HL-60 (cell line): ENCODE measurements at regions not wholly inside any gene's neighbourhood (a gene's known extent, or its start where the extent isn't known, plus 50 kb on each side); places are given as distances from the start of the nearest gene placed in this dataset.

Experiments
- DNase-seq, 2 experiments: peaks; one replicate each; pipeline ENCODE4 v3.0.0-alpha.2; 2010 to 2020; ENCODE audit warnings: low read depth in 1 of 2, low spot score in 1 of 2
- H3K27ac ChIP-seq: fragments of 250-450 bp; sonication (Bioruptor Pico); replicated peaks from 2 replicates; pipeline ENCODE4 v1.5.1; 2020; ENCODE audit warnings: mild to moderate bottlenecking, moderate library complexity
- H3K27me3 ChIP-seq: fragments of 250-450 bp; sonication (Bioruptor Pico); 2 replicates; pipeline ENCODE4 v1.5.1; 2021; ENCODE audit warnings: mild to moderate bottlenecking, moderate library complexity; ENCODE audit not compliant: insufficient read depth, poor library complexity, severe bottlenecking
- H3K4me3 ChIP-seq: replicated peaks from 2 replicates; pipeline ENCODE4 v1.5.1; 2011; ENCODE audit warnings: mild to moderate bottlenecking, control low read depth, low read length; ENCODE audit not compliant: insufficient read depth
- GABPA ChIP-seq: IDR thresholded peaks from 2 replicates; pipeline ENCODE4 v1.6.1; 2012; ENCODE audit warnings: low read depth
- POLR2AphosphoS5 ChIP-seq: IDR thresholded peaks from 2 replicates; pipeline ENCODE4 v1.6.1; 2012; ENCODE audit warnings: low read depth
- SPI1 ChIP-seq: IDR thresholded peaks from 2 replicates; pipeline ENCODE4 v1.6.1; 2012; ENCODE audit warnings: low read depth, mild to moderate bottlenecking, borderline replicate concordance
- TF ChIP-seq, protein P1 (sequence below): IDR thresholded peaks from 2 replicates; pipeline ENCODE4 v1.6.1; 2012; ENCODE audit warnings: low read depth; ENCODE audit not compliant: insufficient replicate concordance
- TF ChIP-seq, protein P2 (sequence below): IDR thresholded peaks from one replicate; pipeline ENCODE4 v1.5.1; 2011; ENCODE audit warnings: low read length, control low read depth, inconsistent platforms; ENCODE audit not compliant: insufficient read depth

DNA sequence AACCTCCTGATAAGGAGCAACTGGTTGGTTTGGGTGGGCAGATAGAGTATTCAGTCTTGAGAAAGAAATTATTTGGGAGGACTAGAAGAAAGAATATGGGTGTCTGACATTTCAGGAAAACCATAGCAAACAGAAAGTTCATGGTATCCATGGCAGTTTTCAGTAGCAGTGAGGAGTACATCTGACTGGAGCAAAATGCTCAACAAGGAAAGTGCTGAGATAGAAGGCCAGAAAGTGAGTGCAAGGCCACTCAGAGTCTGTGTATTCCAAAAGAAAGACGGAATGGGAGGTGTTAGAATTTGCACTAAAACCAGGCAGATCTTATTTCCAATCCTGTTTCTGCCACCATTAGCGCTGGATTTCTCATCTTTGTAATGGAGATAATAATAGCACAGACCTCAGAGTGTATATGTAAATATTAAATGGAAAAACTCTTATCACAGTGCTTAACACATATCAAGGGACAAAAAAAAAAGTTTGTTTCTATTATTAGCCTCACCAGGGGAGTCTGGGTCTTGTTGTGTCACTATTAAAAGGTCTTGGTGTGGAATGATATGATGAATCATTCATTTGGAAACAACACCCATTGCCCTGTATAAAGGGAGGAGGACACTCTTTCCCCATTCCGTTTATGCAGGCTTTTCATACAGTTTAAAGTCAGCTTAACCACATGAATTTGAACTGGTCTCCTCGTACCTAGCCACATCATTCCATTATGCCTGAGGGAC lies 349.8 kb downstream of the IPO8 start:
- Histone ChIP-seq H3K27me3 (no peaks in the 10 kb centered on the region), H3K27ac (no peak overlapping the region), H3K4me3 (no peak overlapping the region)
- DNase-seq = no peak
- TF ChIP-seq SPI1 (no peak), POLR2AphosphoS5 (no peak), GABPA (no peak)
- TF ChIP-seq, protein P1, sequence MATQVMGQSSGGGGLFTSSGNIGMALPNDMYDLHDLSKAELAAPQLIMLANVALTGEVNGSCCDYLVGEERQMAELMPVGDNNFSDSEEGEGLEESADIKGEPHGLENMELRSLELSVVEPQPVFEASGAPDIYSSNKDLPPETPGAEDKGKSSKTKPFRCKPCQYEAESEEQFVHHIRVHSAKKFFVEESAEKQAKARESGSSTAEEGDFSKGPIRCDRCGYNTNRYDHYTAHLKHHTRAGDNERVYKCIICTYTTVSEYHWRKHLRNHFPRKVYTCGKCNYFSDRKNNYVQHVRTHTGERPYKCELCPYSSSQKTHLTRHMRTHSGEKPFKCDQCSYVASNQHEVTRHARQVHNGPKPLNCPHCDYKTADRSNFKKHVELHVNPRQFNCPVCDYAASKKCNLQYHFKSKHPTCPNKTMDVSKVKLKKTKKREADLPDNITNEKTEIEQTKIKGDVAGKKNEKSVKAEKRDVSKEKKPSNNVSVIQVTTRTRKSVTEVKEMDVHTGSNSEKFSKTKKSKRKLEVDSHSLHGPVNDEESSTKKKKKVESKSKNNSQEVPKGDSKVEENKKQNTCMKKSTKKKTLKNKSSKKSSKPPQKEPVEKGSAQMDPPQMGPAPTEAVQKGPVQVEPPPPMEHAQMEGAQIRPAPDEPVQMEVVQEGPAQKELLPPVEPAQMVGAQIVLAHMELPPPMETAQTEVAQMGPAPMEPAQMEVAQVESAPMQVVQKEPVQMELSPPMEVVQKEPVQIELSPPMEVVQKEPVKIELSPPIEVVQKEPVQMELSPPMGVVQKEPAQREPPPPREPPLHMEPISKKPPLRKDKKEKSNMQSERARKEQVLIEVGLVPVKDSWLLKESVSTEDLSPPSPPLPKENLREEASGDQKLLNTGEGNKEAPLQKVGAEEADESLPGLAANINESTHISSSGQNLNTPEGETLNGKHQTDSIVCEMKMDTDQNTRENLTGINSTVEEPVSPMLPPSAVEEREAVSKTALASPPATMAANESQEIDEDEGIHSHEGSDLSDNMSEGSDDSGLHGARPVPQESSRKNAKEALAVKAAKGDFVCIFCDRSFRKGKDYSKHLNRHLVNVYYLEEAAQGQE = no peak
- TF ChIP-seq, protein P2, sequence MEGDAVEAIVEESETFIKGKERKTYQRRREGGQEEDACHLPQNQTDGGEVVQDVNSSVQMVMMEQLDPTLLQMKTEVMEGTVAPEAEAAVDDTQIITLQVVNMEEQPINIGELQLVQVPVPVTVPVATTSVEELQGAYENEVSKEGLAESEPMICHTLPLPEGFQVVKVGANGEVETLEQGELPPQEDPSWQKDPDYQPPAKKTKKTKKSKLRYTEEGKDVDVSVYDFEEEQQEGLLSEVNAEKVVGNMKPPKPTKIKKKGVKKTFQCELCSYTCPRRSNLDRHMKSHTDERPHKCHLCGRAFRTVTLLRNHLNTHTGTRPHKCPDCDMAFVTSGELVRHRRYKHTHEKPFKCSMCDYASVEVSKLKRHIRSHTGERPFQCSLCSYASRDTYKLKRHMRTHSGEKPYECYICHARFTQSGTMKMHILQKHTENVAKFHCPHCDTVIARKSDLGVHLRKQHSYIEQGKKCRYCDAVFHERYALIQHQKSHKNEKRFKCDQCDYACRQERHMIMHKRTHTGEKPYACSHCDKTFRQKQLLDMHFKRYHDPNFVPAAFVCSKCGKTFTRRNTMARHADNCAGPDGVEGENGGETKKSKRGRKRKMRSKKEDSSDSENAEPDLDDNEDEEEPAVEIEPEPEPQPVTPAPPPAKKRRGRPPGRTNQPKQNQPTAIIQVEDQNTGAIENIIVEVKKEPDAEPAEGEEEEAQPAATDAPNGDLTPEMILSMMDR = no peak

GRCh38 chr12:30330565-30330964 lies 365.1 kb downstream of the IPO8 start:
- no peak for DNase-seq
- Histone ChIP-seq H3K27me3 (no peaks in the 10 kb centered on the region), H3K4me3 (no peak overlapping the region), H3K27ac (no peak overlapping the region)
- TF ChIP-seq POLR2AphosphoS5 (no peak), SPI1 (no peak), GABPA (no peak)
- TF ChIP-seq, protein P2 = no peak
- TF ChIP-seq, protein P1 = no peak

GRCh38 chr12:30329281-30329680 lies 366.4 kb downstream of the IPO8 start:
- no peak overlapping the region for H3K27ac ChIP-seq
- TF ChIP-seq SPI1 (no peak), POLR2AphosphoS5 (no peak), GABPA (no peak)
- TF ChIP-seq, protein P2 = no peak
- no peak for DNase-seq
- H3K27me3 ChIP-seq = no peaks in the 10 kb centered on the region
- no peak overlapping the region for H3K4me3 ChIP-seq

- TF ChIP-seq SPI1 (no peak), POLR2AphosphoS5 (no peak), GABPA (no peak)
- TF ChIP-seq, protein P1 = no peak
- TF ChIP-seq, protein P2 = no peak
- no peak overlapping the region for H3K27ac ChIP-seq
- DNase-seq = no peak
- H3K4me3 ChIP-seq = no peak overlapping the region
- H3K27me3 ChIP-seq = no peaks in the 10 kb centered on the region
These were observed 372.7 kb downstream of the IPO8 start for GRCh38 chr12:30323008-30323407.
